OCI-LY1 (cell line): ENCODE measurements at regions not wholly inside any gene's neighbourhood (a gene's known extent, or its start where the extent isn't known, plus 50 kb on each side); places are given as distances from the start of the nearest gene placed in this dataset.

Experiments used
- H2AFZ ChIP-seq: fragments of 200-600 bp; sonication (generic), shearing (Covaris generic); 2 replicates; pipeline ENCODE4 v1.6.0; 2014; ENCODE audit warnings: antibody characterized with exemption, mild to moderate bottlenecking, low read length
- H3F3A ChIP-seq: fragments of 200-600 bp; sonication (generic), shearing (Covaris generic); 2 replicates; pipeline ENCODE4 v1.6.0; 2014; ENCODE audit warnings: mild to moderate bottlenecking, antibody characterized with exemption, low read length, moderate library complexity; ENCODE audit not compliant: insufficient read depth
- H3K27ac ChIP-seq: fragments of 200-600 bp; sonication (generic); 2 replicates; pipeline ENCODE4 v1.5.1; 2014; ENCODE audit warnings: low read length, mixed run types, mild to moderate bottlenecking, low read depth; ENCODE audit not compliant: poor library complexity, severe bottlenecking
- H3K27me3 ChIP-seq: fragments of 200-600 bp; sonication (generic); 2 replicates; pipeline ENCODE4 v1.6.0; 2014; ENCODE audit warnings: antibody characterized with exemption, mild to moderate bottlenecking, low read length, moderate library complexity; ENCODE audit not compliant: insufficient read depth
- H3K36me3 ChIP-seq: fragments of 200-600 bp; sonication (generic); 2 replicates; pipeline ENCODE4 v1.6.1; 2014; ENCODE audit warnings: mild to moderate bottlenecking, antibody characterized with exemption, low read length, moderate library complexity, mixed read lengths; ENCODE audit not compliant: insufficient read depth
- H3K4me1 ChIP-seq: fragments of 200-600 bp; sonication (generic); 2 replicates; pipeline ENCODE4 v1.5.1; 2014; ENCODE audit warnings: mild to moderate bottlenecking, low read length, moderate library complexity; ENCODE audit not compliant: insufficient read depth, severe bottlenecking
- H3K4me2 ChIP-seq: fragments of 200-600 bp; sonication (generic), shearing (Covaris generic); 2 replicates; pipeline ENCODE4 v1.6.1; 2014; ENCODE audit warnings: low read length
- H3K4me3 ChIP-seq: fragments of 200-600 bp; sonication (generic); 2 replicates; pipeline ENCODE4 v1.5.1; 2014; ENCODE audit warnings: low read length, low read depth, mild to moderate bottlenecking, mixed read lengths; ENCODE audit not compliant: poor library complexity, severe bottlenecking
- H3K79me2 ChIP-seq: fragments of 200-600 bp; shearing (Covaris generic); 2 replicates; pipeline ENCODE4 v1.6.1; 2016; ENCODE audit warnings: mixed run types, low read length, mixed read lengths; ENCODE audit not compliant: insufficient read depth
- H3K9ac ChIP-seq: fragments of 200-600 bp; sonication (generic), shearing (Covaris generic); 2 replicates; pipeline ENCODE4 v1.6.1; 2014; ENCODE audit warnings: mild to moderate bottlenecking, low read length, mixed read lengths
- H3K9me2 ChIP-seq: fragments of 200-600 bp; sonication (generic), shearing (Covaris generic); 2 replicates; pipeline ENCODE4 v1.6.1; 2014; ENCODE audit warnings: low read depth, mild to moderate bottlenecking, low read length, mixed read lengths
- H3K9me3 ChIP-seq: fragments of 200-600 bp; shearing (Covaris generic); 2 replicates; pipeline ENCODE4 v1.6.1; 2014; ENCODE audit warnings: low read length, mixed read lengths
- H4K20me1 ChIP-seq: fragments of 200-600 bp; sonication (generic), shearing (Covaris generic); 2 replicates; pipeline ENCODE4 v1.6.0; 2016; ENCODE audit warnings: mild to moderate bottlenecking, low read length; ENCODE audit not compliant: insufficient read depth
- EZH2 ChIP-seq: fragments of 200-600 bp; sonication (generic), shearing (Covaris generic); IDR thresholded peaks from 2 replicates; pipeline ENCODE4 v1.8.0; 2017; ENCODE audit warnings: borderline replicate concordance, mixed run types, mild to moderate bottlenecking, antibody characterized with exemption, low read length, moderate library complexity, mixed read lengths
- TF ChIP-seq, protein P1 (sequence below): fragments of 200-600 bp; sonication (generic), shearing (Covaris generic); IDR thresholded peaks from 2 replicates; pipeline ENCODE4 v1.5.1; 2017; ENCODE audit warnings: mild to moderate bottlenecking, antibody characterized with exemption, low read length, moderate library complexity, mixed read lengths

GRCh38 chr2:41737888-41738287 is 309.9 kb upstream of the PKDCC start:
- H3K9ac ChIP-seq: no peak overlapping the region
- H3K4me2 ChIP-seq: no peak overlapping the region
- H3F3A ChIP-seq: no peaks in the 10 kb centered on the region
- H3K79me2 ChIP-seq: no peaks in the 10 kb centered on the region
- H3K27me3 ChIP-seq: no peaks in the 10 kb centered on the region
- no peaks in the 10 kb centered on the region for H3K9me3 ChIP-seq
- H2AFZ ChIP-seq: no peak overlapping the region
- H4K20me1 ChIP-seq: no peaks in the 10 kb centered on the region
- no peaks in the 10 kb centered on the region for H3K36me3 ChIP-seq
- TF ChIP-seq, protein P1, sequence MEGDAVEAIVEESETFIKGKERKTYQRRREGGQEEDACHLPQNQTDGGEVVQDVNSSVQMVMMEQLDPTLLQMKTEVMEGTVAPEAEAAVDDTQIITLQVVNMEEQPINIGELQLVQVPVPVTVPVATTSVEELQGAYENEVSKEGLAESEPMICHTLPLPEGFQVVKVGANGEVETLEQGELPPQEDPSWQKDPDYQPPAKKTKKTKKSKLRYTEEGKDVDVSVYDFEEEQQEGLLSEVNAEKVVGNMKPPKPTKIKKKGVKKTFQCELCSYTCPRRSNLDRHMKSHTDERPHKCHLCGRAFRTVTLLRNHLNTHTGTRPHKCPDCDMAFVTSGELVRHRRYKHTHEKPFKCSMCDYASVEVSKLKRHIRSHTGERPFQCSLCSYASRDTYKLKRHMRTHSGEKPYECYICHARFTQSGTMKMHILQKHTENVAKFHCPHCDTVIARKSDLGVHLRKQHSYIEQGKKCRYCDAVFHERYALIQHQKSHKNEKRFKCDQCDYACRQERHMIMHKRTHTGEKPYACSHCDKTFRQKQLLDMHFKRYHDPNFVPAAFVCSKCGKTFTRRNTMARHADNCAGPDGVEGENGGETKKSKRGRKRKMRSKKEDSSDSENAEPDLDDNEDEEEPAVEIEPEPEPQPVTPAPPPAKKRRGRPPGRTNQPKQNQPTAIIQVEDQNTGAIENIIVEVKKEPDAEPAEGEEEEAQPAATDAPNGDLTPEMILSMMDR: no peak
- no peak for TF ChIP-seq EZH2
- no peaks in the 10 kb centered on the region for H3K4me1 ChIP-seq
- H3K4me3 ChIP-seq: no peak overlapping the region
- H3K27ac ChIP-seq: no peak overlapping the region
- H3K9me2 ChIP-seq: no peaks in the 10 kb centered on the region

DNA sequence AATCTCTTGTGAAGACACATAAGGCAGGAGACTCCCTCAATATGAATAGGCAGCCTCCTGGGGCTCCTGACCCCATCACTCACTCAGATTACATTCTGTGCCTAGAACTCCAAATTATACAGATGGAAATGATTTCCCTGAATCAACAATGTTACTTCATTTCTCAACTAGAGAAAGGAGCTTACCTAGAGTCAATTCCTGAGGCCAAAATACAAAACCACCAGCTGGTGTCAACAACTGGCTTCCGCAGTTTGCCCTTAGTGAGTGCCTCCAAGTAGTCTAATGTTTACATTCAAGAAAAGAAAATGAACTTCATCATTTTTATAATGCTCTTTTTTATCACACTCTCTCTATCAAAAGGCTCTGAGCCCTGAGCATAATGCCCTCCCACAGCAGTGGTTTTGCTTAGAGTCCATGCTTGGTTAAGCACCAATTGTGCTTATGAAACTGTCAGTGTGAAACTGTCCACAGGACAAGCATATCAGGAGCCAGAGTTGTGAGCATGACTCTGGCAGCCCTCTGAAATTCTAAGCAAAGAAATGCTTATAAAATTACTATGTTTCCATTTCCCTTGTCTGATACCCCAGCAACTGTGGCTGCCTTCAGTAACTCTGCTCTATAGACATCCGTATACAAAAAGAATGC is 305.7 kb upstream of the PKDCC start:
- H3K9ac ChIP-seq: no peak overlapping the region
- H3K79me2 ChIP-seq: no peaks in the 10 kb centered on the region
- H3K27ac ChIP-seq: no peak overlapping the region
- H3K9me2 ChIP-seq: no peaks in the 10 kb centered on the region
- no peaks in the 10 kb centered on the region for H3K9me3 ChIP-seq
- H4K20me1 ChIP-seq: no peaks in the 10 kb centered on the region
- H2AFZ ChIP-seq: no peak overlapping the region
- H3K4me1 ChIP-seq: no peaks in the 10 kb centered on the region
- no peaks in the 10 kb centered on the region for H3K36me3 ChIP-seq
- TF ChIP-seq EZH2: no peak
- TF ChIP-seq, protein P1: no peak
- H3K4me2 ChIP-seq: no peak overlapping the region
- no peaks in the 10 kb centered on the region for H3F3A ChIP-seq
- no peaks in the 10 kb centered on the region for H3K27me3 ChIP-seq
- H3K4me3 ChIP-seq: no peak overlapping the region

DNA sequence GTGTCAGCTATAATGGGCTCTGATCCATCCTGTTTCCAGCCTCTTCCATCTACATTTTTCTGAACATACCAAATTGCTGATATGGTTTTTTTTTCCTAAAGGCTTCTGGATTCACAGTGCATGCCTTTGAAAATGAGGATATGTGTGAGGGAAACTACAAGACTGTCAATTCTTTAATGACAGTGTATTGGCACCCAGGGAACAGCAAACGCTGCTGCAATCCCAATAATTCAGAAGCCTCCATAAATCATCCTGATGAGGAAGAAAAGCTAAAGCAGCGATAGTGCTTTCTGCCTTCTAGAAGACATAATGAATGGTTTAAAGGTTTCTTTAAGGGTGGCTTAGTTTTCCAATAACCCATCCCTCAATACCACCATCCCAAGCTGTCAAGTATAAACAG is 304.5 kb upstream of the PKDCC start:
- no peaks in the 10 kb centered on the region for H3K4me1 ChIP-seq
- H3K27me3 ChIP-seq: no peaks in the 10 kb centered on the region
- no peaks in the 10 kb centered on the region for H3F3A ChIP-seq
- H4K20me1 ChIP-seq: no peaks in the 10 kb centered on the region
- no peak overlapping the region for H3K9ac ChIP-seq
- H2AFZ ChIP-seq: no peak overlapping the region
- TF ChIP-seq, protein P1: no peak
- no peak for TF ChIP-seq EZH2
- H3K4me2 ChIP-seq: no peak overlapping the region
- no peak overlapping the region for H3K27ac ChIP-seq
- no peaks in the 10 kb centered on the region for H3K36me3 ChIP-seq
- H3K9me2 ChIP-seq: no peaks in the 10 kb centered on the region
- H3K79me2 ChIP-seq: no peaks in the 10 kb centered on the region
- H3K9me3 ChIP-seq: no peaks in the 10 kb centered on the region
- H3K4me3 ChIP-seq: no peak overlapping the region
